GM18873 (cell line): ENCODE measurements at regions not wholly inside any gene's neighbourhood (a gene's known extent, or its start where the extent isn't known, plus 50 kb on each side); places are given as distances from the start of the nearest gene placed in this dataset.
A peak's percentile ranks its signal among the peaks of the same experiment; 100 is the strongest.
"Not testable (repeated sequence)": the region's sequence is repeated elsewhere in the genome, so short reads cannot be mapped to it uniquely, and the experiment has no call there.

Source experiments
- ATAC-seq: cut with Tn5 transposase; IDR thresholded peaks from one replicate; pipeline ENCODE4 v1.9.1; 2021; ENCODE audit warnings: mild to moderate bottlenecking, moderate library complexity, moderate number of reproducible peaks; ENCODE audit not compliant: unreplicated experiment, low FRiP score

- ATAC-seq = not testable (repeated sequence)
These were observed 66.2 kb upstream of the PAPPA2 start for GRCh38 chr1:176396604-176397395.

- ATAC-seq = no peak
These were observed 71.4 kb upstream of the PAPPA2 start for GRCh38 chr1:176391621-176392020.

- ATAC-seq = no peak
These were observed 78.1 kb upstream of the PAPPA2 start for GRCh38 chr1:176384841-176385240.

GRCh38 chr1:176382163-176382562, 80.8 kb upstream of the PAPPA2 start:
- ATAC-seq = no peak

- no peak for ATAC-seq
These were observed 83.2 kb upstream of the PAPPA2 start for GRCh38 chr1:176379626-176380339.

- ATAC-seq = peak; percentile 62
These were observed 87.9 kb upstream of the PAPPA2 start for GRCh38 chr1:176374967-176375569.

GRCh38 chr1:176364236-176364905, 98.6 kb upstream of the PAPPA2 start:
- no peak for ATAC-seq

- ATAC-seq = not testable (repeated sequence)
These were observed 113.8 kb upstream of the PAPPA2 start for GRCh38 chr1:176349135-176349715.

GRCh38 chr1:176341656-176342055, 121.3 kb upstream of the PAPPA2 start:
- ATAC-seq = no peak

- no peak for ATAC-seq
These were observed 124.1 kb upstream of the PAPPA2 start for GRCh38 chr1:176338877-176339276.

GRCh38 chr1:176330782-176331181, 123.7 kb upstream of the COP1 start:
- no peak for ATAC-seq

GRCh38 chr1:176325664-176326063, 118.6 kb upstream of the COP1 start:
- ATAC-seq = no peak

GRCh38 chr1:176323472-176323871, 116.4 kb upstream of the COP1 start:
- no peak for ATAC-seq

GRCh38 chr1:176315519-176316220, 108.6 kb upstream of the COP1 start:
- no peak for ATAC-seq

- ATAC-seq = not testable (repeated sequence)
These were observed 89.5 kb upstream of the COP1 start for GRCh38 chr1:176296602-176297001.

GRCh38 chr1:176285996-176286395, 78.9 kb upstream of the COP1 start:
- ATAC-seq = no peak

GRCh38 chr1:176271572-176271971, 64.5 kb upstream of the COP1 start:
- ATAC-seq = no peak
